ENCODE measurements at regions not wholly inside any gene's neighbourhood (a gene's known extent, or its start where the extent isn't known, plus 50 kb on each side); places are given as distances from the start of the nearest gene placed in this dataset.
"Not testable (repeated sequence)": the region's sequence is repeated elsewhere in the genome, so short reads cannot be mapped to it uniquely, and the experiment has no call there.

GRCh38 chr16:22572331-22573224, 61.9 kb downstream of the NPIPB5 start:
- not testable (repeated sequence) for DNase-seq (ENCODE audit: low read depth); H3K4me3 ChIP-seq (ENCODE audit: low read depth, low read length)

- H3K4me3 ChIP-seq (ENCODE audit: low read depth, low read length); DNase-seq (ENCODE audit: low read depth): not testable (repeated sequence)
Measured at GRCh38 chr16:22573225-22573530, 62.5 kb downstream of the NPIPB5 start.

- not testable (repeated sequence) for H3K4me3 ChIP-seq (ENCODE audit: low read depth, low read length); DNase-seq (ENCODE audit: low read depth)
Measured at GRCh38 chr16:22576506-22576905, 65.8 kb downstream of the NPIPB5 start.

- not testable (repeated sequence) for DNase-seq (ENCODE audit: low read depth); H3K4me3 ChIP-seq (ENCODE audit: low read depth, low read length)
Measured at GRCh38 chr16:22583195-22583594, 72.5 kb downstream of the NPIPB5 start.

GRCh38 chr16:22584459-22584858, 73.8 kb downstream of the NPIPB5 start:
- DNase-seq (ENCODE audit: low read depth); H3K4me3 ChIP-seq (ENCODE audit: low read depth, low read length): not testable (repeated sequence)

GRCh38 chr16:22584941-22585340, 74.2 kb downstream of the NPIPB5 start:
- DNase-seq (ENCODE audit: low read depth); H3K4me3 ChIP-seq (ENCODE audit: low read depth, low read length): not testable (repeated sequence)

- H3K4me3 ChIP-seq (ENCODE audit: low read depth, low read length); DNase-seq (ENCODE audit: low read depth): not testable (repeated sequence)
Measured at GRCh38 chr16:22585431-22585830, 74.7 kb downstream of the NPIPB5 start.

- not testable (repeated sequence) for DNase-seq (ENCODE audit: low read depth); H3K4me3 ChIP-seq (ENCODE audit: low read depth, low read length)
Measured at GRCh38 chr16:22586732-22587131, 76.0 kb downstream of the NPIPB5 start.

GRCh38 chr16:22589757-22590156, 79.1 kb downstream of the NPIPB5 start:
- H3K4me3 ChIP-seq (ENCODE audit: low read depth, low read length); DNase-seq (ENCODE audit: low read depth): not testable (repeated sequence)

- not testable (repeated sequence) for DNase-seq (ENCODE audit: low read depth); H3K4me3 ChIP-seq (ENCODE audit: low read depth, low read length)
Measured at GRCh38 chr16:22596445-22597045, 85.9 kb downstream of the NPIPB5 start.

- not testable (repeated sequence) for DNase-seq (ENCODE audit: low read depth); H3K4me3 ChIP-seq (ENCODE audit: low read depth, low read length)
Measured at GRCh38 chr16:22603744-22604143, 93.1 kb downstream of the NPIPB5 start.

GRCh38 chr16:22606619-22607018, 95.9 kb downstream of the NPIPB5 start:
- H3K4me3 ChIP-seq (ENCODE audit: low read depth, low read length); DNase-seq (ENCODE audit: low read depth): not testable (repeated sequence)

- H3K4me3 ChIP-seq (ENCODE audit: low read depth, low read length); DNase-seq (ENCODE audit: low read depth): not testable (repeated sequence)
Measured at GRCh38 chr16:22609798-22610197, 99.1 kb downstream of the NPIPB5 start.

GRCh38 chr16:22611128-22611527, 100.4 kb downstream of the NPIPB5 start:
- not testable (repeated sequence) for H3K4me3 ChIP-seq (ENCODE audit: low read depth, low read length); DNase-seq (ENCODE audit: low read depth)

GRCh38 chr16:22614271-22614947, 103.7 kb downstream of the NPIPB5 start:
- DNase-seq (ENCODE audit: low read depth): no peak
- TF ChIP-seq CTCF (IDR thresholded peaks at IDR 0.05; ENCODE audit: insufficient read depth, low read depth, low read length, missing control alignments): no peak
- H3K4me3 ChIP-seq (ENCODE audit: low read depth, low read length): no peak overlapping the region

Data from GM12865 (cell line).